Muscle of back (tissue), 3 donors: ENCODE measurements at regions not wholly inside any gene's neighbourhood (a gene's known extent, or its start where the extent isn't known, plus 50 kb on each side); places are given as distances from the start of the nearest gene placed in this dataset.
"Not testable (repeated sequence)": the region's sequence is repeated elsewhere in the genome, so short reads cannot be mapped to it uniquely, and the experiment has no call there.

Source experiments
- DNase-seq, 3 donors: peaks; one replicate each; pipeline versions ENCODE4 v3.0.0 to v3.0.0-alpha.2; 2013

DNA sequence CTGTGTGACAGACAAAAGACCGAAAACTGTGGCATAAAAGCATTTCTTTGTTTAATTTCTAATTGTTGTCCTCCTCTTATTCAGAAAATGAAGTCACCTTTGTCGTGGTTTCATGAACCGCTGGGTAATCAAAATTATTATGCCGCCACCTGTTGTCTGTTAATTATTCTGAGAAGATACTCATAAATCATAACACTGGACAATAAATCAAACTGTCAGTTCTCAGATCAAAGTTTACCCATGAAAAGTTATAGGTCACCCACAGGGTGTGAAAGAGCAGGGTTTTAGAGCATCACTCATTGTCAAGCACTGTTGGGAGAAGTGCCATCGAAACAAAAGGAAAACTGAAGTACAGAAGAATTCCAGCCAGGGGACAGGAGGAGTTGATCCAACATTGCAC lies 474.3 kb downstream of the NR2F2 start:
- no peak for DNase-seq

DNA sequence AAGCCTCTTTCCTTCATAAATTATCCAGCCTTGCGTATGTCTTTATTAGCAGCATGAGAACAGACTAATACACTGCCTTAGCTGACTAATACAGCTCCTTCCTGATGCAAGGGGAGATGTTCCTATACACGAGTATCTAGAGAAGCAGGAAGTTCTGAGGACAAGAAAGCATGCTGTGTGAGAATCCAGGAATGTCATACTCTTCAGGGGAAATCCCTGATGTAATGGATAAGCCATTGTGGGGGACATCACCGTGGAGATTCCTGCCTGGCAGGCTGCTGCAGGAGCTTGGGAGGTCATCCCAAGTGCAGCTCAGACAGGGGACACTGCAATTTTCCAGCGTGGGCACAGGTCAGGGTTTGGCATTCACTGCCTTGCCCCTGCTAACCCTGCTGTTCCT lies 476.9 kb downstream of the NR2F2 start:
- no peak for DNase-seq

DNA sequence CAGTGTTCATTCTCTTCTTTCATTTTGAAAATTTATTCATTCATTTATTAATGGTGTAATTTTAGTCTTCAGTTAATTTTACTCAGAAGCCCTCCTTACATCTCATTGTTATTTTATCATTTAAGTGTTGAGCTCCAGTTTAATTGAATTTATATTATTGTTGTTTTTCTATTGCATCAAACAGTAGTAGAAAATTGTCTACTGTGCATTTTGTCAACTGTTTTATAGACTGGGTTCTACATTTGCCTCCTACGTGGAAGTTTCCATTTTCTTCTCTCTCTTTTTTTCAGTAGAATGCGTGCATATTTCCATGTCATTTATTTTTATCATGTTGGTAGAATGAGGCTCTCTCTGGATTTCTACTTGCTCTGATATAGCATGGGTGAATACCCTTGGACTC lies 487.4 kb downstream of the NR2F2 start:
- no peak for DNase-seq

DNA sequence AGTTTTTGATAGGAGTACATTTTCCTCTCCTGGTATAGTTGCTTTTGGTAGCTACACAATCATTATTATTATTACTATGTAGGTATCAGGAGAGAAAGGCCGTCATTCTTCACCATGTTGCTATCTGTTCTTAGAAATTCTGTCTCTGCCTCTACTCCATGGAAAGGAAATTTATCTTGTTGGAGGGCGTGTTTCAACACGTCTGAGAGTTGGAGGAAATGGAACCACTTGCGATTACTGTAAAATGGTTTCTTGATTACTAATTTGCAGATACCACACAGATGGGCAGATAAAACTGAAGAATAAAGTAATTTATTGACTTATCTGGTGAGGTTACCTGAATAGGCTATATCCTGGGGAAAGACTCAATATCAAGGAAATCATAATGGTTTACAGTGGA lies 488.4 kb downstream of the NR2F2 start:
- no peak for DNase-seq

- no peak for DNase-seq
These were observed 497.5 kb downstream of the NR2F2 start for GRCh38 chr15:96827981-96828380.

- DNase-seq: no peak
These were observed 506.9 kb downstream of the NR2F2 start for GRCh38 chr15:96837241-96837970.

GRCh38 chr15:96838081-96838480 lies 507.6 kb downstream of the NR2F2 start:
- no peak for DNase-seq

DNA sequence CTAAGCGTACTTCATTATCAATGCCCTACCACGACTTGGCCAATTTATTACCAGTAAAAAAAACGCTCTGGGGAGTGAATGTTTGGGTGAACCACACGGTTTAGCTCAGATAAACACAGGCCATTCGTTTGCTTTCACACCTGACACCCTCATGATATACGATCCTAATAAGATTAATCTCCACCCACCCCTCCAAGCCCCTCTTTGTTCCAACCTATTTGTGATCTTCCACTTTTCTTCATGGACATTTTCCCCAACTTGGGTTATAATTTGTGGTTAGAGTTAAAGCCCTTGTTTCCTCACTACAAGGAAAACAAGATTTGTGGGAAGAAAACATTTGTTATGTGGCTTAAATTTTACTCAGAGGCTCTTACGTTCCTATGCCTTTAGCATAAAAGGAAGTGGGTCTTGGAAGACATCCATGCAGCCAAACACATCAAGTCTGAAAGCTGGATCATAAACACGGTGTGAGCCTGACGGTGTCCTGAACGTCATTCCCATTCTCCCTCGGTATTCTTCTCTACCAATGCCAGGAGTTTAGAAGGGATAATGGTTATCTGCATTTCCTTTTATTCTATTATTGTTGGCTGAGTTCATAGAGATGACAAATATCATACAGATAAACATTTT lies 518.9 kb downstream of the NR2F2 start:
- DNase-seq: no peak

DNA sequence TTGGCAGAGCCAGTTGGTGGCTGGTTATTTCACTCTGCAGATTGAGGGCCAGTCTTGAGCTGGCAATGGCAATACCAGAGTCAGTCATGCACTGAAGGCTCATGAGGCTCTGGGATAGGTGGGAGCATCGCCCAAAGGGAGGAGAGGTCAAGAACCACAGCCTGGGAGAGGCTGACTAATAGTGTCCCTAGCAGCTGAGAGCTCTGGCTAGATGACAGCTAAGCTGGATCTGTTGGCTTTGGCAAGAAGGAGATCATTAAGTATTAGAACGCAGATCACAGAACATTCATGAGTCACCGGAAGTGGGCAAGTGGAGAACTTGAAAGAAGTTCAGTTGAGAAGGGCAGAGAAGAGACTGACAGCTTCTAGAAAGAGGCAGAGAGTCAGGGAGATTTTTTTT lies 521.1 kb downstream of the NR2F2 start:
- DNase-seq: no peak

DNA sequence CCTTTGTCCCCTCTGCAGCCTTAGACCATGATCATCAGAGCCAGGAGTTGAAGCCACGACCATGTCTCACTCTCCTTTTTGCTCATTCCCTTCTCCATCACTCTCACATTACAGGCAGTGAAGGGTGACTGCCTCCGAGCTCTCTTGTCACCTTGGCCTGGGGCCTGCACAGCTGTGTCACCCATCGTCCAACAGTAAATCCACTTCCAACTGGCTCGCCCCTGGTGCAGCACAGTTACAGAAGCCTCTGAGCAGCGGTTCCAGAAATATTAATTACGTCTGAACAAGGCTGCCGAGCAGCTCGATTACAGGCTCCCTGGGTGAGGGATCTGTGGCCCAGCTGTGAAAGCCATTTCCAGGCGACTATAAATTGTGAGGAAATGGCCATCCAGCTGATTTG lies 528.2 kb downstream of the NR2F2 start:
- DNase-seq: peak; percentile 15 to 59 (median 22)

GRCh38 chr15:96860741-96861140 lies 530.2 kb downstream of the NR2F2 start:
- peak in 1 of 3 donors; percentile 19 for DNase-seq

DNA sequence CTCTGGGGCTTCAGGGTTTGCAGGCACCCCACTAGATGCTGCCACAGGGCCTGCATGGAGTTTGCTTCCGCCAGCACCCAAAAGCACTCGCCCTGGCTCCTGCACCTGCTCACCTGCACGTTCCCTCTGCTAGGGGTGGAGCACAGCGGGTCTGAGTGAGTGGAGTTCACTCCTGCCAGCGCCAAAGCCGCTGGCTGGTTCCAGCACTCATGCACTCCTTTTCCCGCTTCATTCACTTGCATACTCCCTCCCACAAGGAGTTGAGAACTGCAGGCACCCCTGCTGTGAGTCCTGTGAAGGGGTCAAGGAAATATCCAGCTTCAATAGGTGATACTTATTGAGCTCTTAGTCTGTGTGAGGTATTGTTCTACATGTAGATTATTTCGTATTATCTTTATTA lies 537.5 kb downstream of the NR2F2 start:
- DNase-seq: no peak

GRCh38 chr15:96869122-96869521 lies 538.6 kb downstream of the NR2F2 start:
- no peak for DNase-seq

DNA sequence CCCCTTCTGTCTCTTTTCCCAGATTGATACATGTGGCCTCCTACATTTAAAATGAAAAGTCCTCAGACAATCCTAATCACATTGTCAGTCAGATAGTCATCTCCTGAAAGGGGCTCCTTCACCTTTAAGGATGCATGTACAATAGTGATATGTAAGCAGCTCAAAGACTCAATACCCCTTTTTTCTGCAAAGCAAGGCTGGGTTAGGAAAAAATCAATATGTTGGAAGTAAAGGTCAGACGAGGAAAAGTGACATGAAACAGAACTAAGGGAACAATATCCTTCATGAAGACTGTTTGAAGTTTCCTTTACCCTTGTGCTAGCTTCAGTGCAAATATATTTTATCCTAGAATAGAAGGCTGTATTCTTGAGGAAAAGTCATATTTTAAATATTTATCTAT lies 539.3 kb downstream of the NR2F2 start:
- DNase-seq: no peak

GRCh38 chr15:96870580-96870979 lies 540.1 kb downstream of the NR2F2 start:
- DNase-seq: no peak

- DNase-seq: not testable (repeated sequence)
These were observed 546.9 kb downstream of the NR2F2 start for GRCh38 chr15:96877442-96877841.

DNA sequence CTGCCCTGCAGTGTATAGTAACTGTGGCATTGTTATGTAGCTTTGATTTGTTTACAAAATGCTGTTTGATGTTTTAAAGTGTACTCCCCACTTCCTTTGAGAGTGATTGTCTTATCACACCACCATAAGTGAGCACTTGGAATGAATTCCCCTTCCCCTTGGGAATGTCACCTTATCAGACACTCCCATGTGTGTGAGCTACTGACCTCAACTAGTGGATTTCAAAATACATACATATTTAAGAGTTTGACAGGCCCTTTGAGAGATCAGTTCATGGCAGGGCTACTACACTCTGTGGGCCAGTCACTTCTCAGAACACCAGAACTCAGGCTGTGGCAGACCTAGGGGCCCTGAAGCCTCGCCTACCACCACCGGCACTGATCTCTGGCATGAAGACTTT lies 547.6 kb downstream of the NR2F2 start:
- DNase-seq: no peak

DNA sequence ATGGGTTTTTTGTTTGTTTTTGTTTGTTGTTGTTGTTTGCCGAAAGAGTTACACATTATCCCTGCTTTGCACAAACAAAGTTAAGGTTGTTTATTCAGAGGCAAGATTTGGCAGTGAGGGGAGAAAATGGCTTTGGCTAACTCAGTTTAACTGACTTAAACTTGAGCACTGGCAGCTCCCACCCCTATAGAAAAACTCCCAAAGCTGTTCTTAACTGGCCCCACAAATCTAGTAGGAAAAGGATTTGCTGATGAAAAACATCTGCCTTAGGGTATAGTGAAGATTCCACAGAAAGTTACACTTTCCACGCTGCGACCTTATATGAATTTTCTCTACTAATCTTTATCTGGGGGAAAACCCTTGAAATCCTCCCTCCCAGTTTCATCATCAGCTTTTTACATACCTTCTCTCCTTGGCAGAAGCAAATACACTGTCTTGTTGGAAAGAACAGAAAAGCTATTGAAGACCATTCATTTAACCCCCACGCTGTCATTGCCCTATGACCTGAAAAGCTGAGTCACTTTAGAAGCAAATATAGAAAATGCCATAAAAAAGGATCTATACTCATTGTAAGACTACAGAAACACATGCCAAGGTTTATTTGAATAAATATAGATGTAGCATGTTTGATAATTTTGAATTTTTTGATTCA lies 551.7 kb downstream of the NR2F2 start:
- no peak for DNase-seq

GRCh38 chr15:96887730-96888129 lies 557.2 kb downstream of the NR2F2 start:
- DNase-seq: no peak

- DNase-seq: no peak
These were observed 558.3 kb downstream of the NR2F2 start for GRCh38 chr15:96888764-96889163.

GRCh38 chr15:96889734-96890480 lies 559.4 kb downstream of the NR2F2 start:
- DNase-seq: peak in 1 of 3 donors; percentile 24

DNA sequence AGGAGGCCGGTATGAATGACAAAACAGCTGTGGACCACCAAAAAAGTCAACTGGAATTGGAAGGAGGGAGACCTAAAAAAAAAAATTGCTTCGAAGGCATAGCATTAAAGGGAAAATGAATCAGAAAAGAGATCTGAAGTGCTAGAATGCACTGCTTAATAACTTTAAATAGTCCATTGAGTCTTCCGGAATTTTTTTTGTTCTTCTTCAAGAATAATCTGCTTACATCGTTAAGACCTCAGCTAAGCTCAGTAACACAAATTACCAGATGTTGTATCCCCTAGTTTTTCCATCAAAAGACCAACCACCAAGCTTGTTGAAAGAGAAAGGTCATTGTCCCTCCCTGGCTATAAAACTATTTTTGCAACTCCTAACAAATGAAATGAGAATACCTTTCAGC lies 560.5 kb downstream of the NR2F2 start:
- peak in 1 of 3 donors; percentile 21 for DNase-seq
